GM21381 (cell line): ENCODE measurements at regions not wholly inside any gene's neighbourhood (a gene's known extent, or its start where the extent isn't known, plus 50 kb on each side); places are given as distances from the start of the nearest gene placed in this dataset.

Source experiments
- ATAC-seq: cut with Tn5 transposase; IDR thresholded peaks from one replicate; pipeline ENCODE4 v1.9.1; 2021; ENCODE audit warnings: mild to moderate bottlenecking, moderate library complexity; ENCODE audit not compliant: unreplicated experiment

- ATAC-seq: no peak
Measured at GRCh38 chr16:14362774-14363371, 267.2 kb downstream of the PARN start.

- ATAC-seq: no peak
Measured at GRCh38 chr16:14360326-14361037, 269.6 kb downstream of the PARN start.

- no peak for ATAC-seq
Measured at GRCh38 chr16:14358697-14359305, 271.3 kb downstream of the PARN start.

GRCh38 chr16:14357328-14357727 lies 272.7 kb downstream of the PARN start:
- ATAC-seq: no peak

- ATAC-seq: no peak
Measured at GRCh38 chr16:14356064-14356463, 274.0 kb downstream of the PARN start.

GRCh38 chr16:14354561-14355351 lies 275.3 kb downstream of the PARN start:
- ATAC-seq: peak; percentile 89

GRCh38 chr16:14353340-14353739 lies 276.7 kb downstream of the PARN start:
- ATAC-seq: no peak

GRCh38 chr16:14351647-14352046 lies 278.4 kb downstream of the PARN start:
- no peak for ATAC-seq

GRCh38 chr16:14350626-14351025 lies 279.4 kb downstream of the PARN start:
- ATAC-seq: no peak

- ATAC-seq: no peak
Measured at GRCh38 chr16:14350081-14350480, 279.0 kb downstream of the MRTFB start.

GRCh38 chr16:14347706-14348105 lies 276.6 kb downstream of the MRTFB start:
- ATAC-seq: no peak

GRCh38 chr16:14346278-14347142 lies 275.4 kb downstream of the MRTFB start:
- ATAC-seq: no peak

- no peak for ATAC-seq
Measured at GRCh38 chr16:14345512-14346115, 274.5 kb downstream of the MRTFB start.

GRCh38 chr16:14344945-14345344 lies 273.8 kb downstream of the MRTFB start:
- ATAC-seq: no peak

- no peak for ATAC-seq
Measured at GRCh38 chr16:14344292-14344691, 273.2 kb downstream of the MRTFB start.

- no peak for ATAC-seq
Measured at GRCh38 chr16:14341324-14342225, 270.5 kb downstream of the MRTFB start.

GRCh38 chr16:14339694-14340093 lies 268.6 kb downstream of the MRTFB start:
- ATAC-seq: no peak

GRCh38 chr16:14338969-14339368 lies 267.9 kb downstream of the MRTFB start:
- ATAC-seq: no peak

- no peak for ATAC-seq
Measured at GRCh38 chr16:14338236-14338635, 267.1 kb downstream of the MRTFB start.
